NB4 (cell line): ENCODE measurements at regions not wholly inside any gene's neighbourhood (a gene's known extent, or its start where the extent isn't known, plus 50 kb on each side); places are given as distances from the start of the nearest gene placed in this dataset.

Experiments
- DNase-seq: peaks from one replicate; pipeline ENCODE4 v3.0.0; 2010; ENCODE audit warnings: low read depth
- H3K4me3 ChIP-seq: one replicate; pipeline ENCODE4 v1.5.1; 2011; ENCODE audit warnings: mild to moderate bottlenecking, low read depth, low read length, moderate library complexity
- MYC ChIP-seq: IDR thresholded peaks from 2 replicates; pipeline ENCODE4 v1.6.1; 2011; ENCODE audit warnings: low read depth, low read length
- POLR2A ChIP-seq: IDR thresholded peaks from 2 replicates; pipeline ENCODE4 v1.6.1; 2011; ENCODE audit warnings: mild to moderate bottlenecking; ENCODE audit not compliant: insufficient read length; ENCODE audit errors: extremely low read depth
- TF ChIP-seq, protein P1 (sequence below): IDR thresholded peaks from 2 replicates; pipeline ENCODE4 v1.6.1; 2011; ENCODE audit warnings: low read depth, low read length
- TF ChIP-seq, protein P2 (sequence below): IDR thresholded peaks from one replicate; pipeline ENCODE4 v1.5.1; 2012; ENCODE audit warnings: low read depth, low read length

DNA sequence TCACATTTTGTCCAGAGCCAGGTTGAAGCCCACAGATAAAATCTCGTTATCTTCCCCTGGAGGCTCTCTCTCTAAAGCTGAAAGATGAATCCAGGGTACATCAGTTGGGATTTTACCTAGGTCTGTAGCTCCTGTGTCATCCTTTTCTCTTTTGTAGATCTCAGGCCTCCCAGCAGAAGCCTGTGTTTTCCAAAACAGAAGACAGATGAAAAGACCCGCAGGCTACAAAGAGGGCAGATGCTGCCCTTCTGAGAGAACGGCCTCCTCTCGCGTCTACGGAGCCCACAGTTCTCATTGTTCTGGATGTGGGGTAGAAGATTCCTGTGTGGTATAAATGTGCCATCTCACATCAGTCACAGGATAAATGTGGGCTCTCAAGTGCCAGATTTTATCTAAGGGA lies 139.5 kb downstream of the SUCLG1 start:
- no peak overlapping the region for H3K4me3 ChIP-seq
- DNase-seq: no peak
- TF ChIP-seq, protein P1, sequence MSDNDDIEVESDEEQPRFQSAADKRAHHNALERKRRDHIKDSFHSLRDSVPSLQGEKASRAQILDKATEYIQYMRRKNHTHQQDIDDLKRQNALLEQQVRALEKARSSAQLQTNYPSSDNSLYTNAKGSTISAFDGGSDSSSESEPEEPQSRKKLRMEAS: no peak
- no peak for TF ChIP-seq POLR2A
- TF ChIP-seq MYC: no peak
- TF ChIP-seq, protein P2, sequence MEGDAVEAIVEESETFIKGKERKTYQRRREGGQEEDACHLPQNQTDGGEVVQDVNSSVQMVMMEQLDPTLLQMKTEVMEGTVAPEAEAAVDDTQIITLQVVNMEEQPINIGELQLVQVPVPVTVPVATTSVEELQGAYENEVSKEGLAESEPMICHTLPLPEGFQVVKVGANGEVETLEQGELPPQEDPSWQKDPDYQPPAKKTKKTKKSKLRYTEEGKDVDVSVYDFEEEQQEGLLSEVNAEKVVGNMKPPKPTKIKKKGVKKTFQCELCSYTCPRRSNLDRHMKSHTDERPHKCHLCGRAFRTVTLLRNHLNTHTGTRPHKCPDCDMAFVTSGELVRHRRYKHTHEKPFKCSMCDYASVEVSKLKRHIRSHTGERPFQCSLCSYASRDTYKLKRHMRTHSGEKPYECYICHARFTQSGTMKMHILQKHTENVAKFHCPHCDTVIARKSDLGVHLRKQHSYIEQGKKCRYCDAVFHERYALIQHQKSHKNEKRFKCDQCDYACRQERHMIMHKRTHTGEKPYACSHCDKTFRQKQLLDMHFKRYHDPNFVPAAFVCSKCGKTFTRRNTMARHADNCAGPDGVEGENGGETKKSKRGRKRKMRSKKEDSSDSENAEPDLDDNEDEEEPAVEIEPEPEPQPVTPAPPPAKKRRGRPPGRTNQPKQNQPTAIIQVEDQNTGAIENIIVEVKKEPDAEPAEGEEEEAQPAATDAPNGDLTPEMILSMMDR: no peak

DNA sequence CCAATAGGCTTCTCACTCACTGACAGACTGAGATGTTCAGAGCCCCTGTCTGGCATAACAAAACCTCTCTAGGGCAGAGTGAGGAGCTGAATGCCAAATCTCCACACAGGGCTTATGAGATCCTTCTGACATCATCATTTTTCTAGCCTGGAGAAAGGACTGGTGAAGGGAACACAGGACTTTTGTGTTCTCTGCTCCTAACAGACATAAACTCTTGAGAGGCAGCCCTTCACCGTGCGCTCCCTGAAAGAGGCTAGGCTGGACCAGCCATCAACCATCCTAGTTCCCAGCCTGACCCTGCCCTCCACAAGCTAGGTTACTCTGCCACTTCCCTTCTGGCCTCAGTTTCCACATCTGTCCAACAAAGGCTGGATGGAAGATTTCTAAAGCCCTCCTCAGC lies 141.9 kb downstream of the SUCLG1 start:
- TF ChIP-seq POLR2A (no peak), MYC (no peak)
- TF ChIP-seq, protein P1: no peak
- TF ChIP-seq, protein P2: no peak
- H3K4me3 ChIP-seq: no peak overlapping the region
- DNase-seq: no peak

DNA sequence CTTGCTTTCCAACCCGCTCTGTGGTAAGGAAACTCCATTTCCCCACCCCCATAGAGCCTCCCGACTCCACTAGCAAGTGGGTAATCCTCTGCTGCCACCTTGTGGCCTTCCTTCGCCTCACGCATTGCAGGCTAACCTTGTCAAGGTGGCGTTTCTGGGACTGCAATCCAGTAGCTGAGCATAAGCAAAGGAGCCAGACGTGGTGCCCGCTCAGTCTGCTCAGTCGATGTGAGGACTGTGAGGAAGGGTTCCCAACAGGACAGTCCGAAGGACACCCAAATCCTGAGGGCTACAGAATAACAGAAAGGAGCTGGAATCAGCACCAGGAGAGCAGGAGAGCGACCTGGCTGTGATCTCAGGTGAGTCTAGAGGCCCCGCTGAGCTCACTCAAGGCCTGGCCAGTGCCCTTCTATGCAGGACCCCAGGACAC lies 144.2 kb downstream of the SUCLG1 start:
- peak; percentile 80 for DNase-seq
- no peak overlapping the region for H3K4me3 ChIP-seq
- TF ChIP-seq, protein P2: peak; percentile 97
- TF ChIP-seq MYC: no peak
- no peak for TF ChIP-seq POLR2A
- TF ChIP-seq, protein P1: peak; percentile 33; the same call in 1 of the 2 replicates

DNA sequence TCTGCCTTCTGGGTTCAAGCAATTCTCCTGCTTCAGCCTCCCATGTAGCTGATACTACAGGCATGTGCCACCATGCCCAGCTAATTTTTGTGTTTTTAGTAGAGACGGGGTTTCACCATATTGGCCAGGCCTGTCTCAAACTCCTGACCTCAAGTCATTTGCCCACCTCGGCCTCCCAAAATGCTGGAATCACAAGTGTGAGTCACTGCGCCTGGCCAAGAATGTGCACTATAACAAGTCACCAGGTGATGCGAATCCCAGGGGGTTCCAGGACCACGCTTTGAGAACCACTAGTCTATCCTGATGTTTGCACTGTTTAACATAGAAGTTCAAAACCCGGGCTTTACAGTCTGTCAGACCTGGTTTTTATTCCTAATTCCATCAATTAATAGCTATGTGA lies 144.8 kb downstream of the SUCLG1 start:
- no peak for DNase-seq
- no peak for TF ChIP-seq POLR2A
- TF ChIP-seq MYC: no peak
- TF ChIP-seq, protein P2: no peak
- TF ChIP-seq, protein P1: no peak

DNA sequence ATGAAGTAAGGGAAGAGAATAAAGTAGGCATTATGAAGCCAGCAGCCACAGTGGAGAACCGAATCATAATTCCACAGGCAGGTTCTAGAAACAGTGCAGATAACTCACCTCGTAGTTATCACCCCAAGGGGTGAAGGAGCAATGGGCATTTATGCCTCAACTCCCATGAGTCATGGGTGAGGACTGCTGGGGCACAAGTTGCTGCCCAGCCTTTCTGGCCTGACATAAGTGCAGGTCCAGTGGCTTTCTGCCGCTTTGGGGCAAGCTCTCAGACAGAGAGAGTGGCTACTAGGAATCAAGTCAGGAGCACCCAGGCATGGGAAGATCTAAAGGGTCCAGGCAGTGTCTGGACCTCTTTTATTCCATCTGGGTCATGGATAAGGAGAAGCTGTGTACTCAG lies 149.8 kb downstream of the SUCLG1 start:
- no peak for TF ChIP-seq POLR2A
- TF ChIP-seq, protein P2: no peak
- no peak for TF ChIP-seq MYC
- TF ChIP-seq, protein P1: no peak
- no peak for DNase-seq
- no peak overlapping the region for H3K4me3 ChIP-seq

More for the DNA sequence above, 144.8 kb downstream of the SUCLG1 start:
- H3K4me3 ChIP-seq: no peak overlapping the region

DNA sequence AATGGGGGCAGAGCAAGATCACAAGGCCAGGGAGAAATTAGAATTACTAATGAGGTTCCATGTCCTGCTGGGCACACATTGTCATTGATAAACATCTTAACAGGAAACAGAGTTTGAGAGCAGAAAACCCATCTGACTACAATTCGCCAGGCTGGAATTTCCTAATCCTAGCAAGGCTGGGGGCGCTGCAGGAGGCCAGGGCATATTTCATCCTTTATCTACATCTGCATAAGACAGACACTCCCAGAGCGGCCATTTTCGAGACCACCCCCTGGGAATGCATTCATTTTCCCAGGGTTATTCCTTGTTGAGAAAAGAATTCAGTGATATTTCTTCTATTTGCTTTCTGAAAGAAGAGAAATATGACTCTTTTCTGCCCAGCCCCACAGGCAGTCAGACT lies 152.7 kb downstream of the SUCLG1 start:
- TF ChIP-seq, protein P2: no peak
- TF ChIP-seq POLR2A (no peak), MYC (no peak)
- TF ChIP-seq, protein P1: no peak
- no peak overlapping the region for H3K4me3 ChIP-seq
- DNase-seq: no peak
